BJ (cell line): ENCODE measurements at regions not wholly inside any gene's neighbourhood (a gene's known extent, or its start where the extent isn't known, plus 50 kb on each side); places are given as distances from the start of the nearest gene placed in this dataset.

ENCODE experiments used
- CTCF ChIA-PET: fragments of 350-600 bp; formaldehyde crosslinking; extraction: SDS; loops from one replicate; lab custom pipeline; 2021; ENCODE audit warnings: antibody characterized with exemption, inconsistent platforms; lab: Yijun Ruan, JAX
- POLR2A ChIA-PET: fragments of 300-600 bp; sonication (Branson Sonifier 250); formaldehyde crosslinking; extraction: SDS; loops from one replicate; lab custom pipeline; 2021; ENCODE audit warnings: antibody characterized with exemption; lab: Charles Lee
- DNase-seq: peaks from one replicate; pipeline ENCODE4 v3.0.0-alpha.2; 2011; ENCODE audit warnings: low read depth
- H3K27me3 ChIP-seq: 2 replicates; pipeline ENCODE4 v1.6.0; 2011; ENCODE audit warnings: low read length; ENCODE audit not compliant: control insufficient read depth, insufficient read depth
- H3K36me3 ChIP-seq: 2 replicates; pipeline ENCODE4 v1.5.1; 2011; ENCODE audit warnings: low read length; ENCODE audit not compliant: control insufficient read depth, insufficient read depth
- H3K4me3 ChIP-seq: 2 replicates; pipeline ENCODE4 v1.5.1; 2011; ENCODE audit warnings: low read depth, mild to moderate bottlenecking, control low read depth, low read length
- TF ChIP-seq, protein P1 (sequence below): IDR thresholded peaks from 2 replicates; pipeline ENCODE4 v1.5.1; 2011; ENCODE audit warnings: low read depth, mild to moderate bottlenecking, control low read depth, inconsistent platforms, low read length, moderate library complexity; ENCODE audit not compliant: insufficient read depth

DNA sequence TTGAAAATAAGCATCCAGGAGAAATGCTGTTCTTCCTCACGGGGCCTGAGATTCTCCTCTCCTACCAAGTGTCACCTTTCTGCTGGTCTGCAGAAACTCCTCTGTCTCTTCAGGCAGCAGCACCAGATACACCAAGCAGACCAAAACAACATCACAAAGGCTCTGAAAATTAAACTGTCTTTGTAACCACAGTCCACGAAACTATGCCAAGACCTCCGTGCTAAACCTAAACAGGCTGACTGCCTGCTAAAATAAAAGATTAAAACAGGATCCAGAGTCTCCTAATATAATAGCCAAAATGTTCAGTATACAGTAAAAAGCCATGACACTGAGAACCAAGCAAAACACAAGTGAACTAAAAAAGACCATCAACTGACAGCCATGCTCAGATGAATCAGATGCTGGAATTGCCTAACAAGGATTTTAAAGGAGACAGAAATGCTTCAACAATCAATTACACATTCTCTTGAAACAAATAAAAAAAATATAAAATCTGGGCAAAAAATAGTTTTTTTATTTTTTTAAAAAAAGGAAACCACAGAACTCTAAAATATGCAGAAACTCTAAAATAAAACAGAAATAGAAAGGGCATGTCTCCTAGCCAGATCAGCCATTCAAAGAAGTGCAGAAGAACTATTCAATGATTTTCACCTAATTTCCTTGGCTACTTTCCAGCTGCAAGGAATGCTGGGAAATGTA is 50.3 kb upstream of the TOX3 start:
- no peak for DNase-seq
- H3K4me3 ChIP-seq = no peak overlapping the region
- TF ChIP-seq, protein P1, sequence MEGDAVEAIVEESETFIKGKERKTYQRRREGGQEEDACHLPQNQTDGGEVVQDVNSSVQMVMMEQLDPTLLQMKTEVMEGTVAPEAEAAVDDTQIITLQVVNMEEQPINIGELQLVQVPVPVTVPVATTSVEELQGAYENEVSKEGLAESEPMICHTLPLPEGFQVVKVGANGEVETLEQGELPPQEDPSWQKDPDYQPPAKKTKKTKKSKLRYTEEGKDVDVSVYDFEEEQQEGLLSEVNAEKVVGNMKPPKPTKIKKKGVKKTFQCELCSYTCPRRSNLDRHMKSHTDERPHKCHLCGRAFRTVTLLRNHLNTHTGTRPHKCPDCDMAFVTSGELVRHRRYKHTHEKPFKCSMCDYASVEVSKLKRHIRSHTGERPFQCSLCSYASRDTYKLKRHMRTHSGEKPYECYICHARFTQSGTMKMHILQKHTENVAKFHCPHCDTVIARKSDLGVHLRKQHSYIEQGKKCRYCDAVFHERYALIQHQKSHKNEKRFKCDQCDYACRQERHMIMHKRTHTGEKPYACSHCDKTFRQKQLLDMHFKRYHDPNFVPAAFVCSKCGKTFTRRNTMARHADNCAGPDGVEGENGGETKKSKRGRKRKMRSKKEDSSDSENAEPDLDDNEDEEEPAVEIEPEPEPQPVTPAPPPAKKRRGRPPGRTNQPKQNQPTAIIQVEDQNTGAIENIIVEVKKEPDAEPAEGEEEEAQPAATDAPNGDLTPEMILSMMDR = no peak
- no peaks in the 10 kb centered on the region for H3K27me3 ChIP-seq
- POLR2A ChIA-PET = no interaction called here
- CTCF ChIA-PET = no interaction called here
- H3K36me3 ChIP-seq = no peaks in the 10 kb centered on the region
